HepG2 (cell line): ENCODE measurements at regions not wholly inside any gene's neighbourhood (a gene's known extent, or its start where the extent isn't known, plus 50 kb on each side); places are given as distances from the start of the nearest gene placed in this dataset.

Source experiments
- CENPT ChIP-seq: sonication (generic); formaldehyde crosslinking; IDR thresholded peaks from 2 replicates; pipeline ENCODE4 v1.8.0; 2022; ENCODE audit warnings: low read depth, mild to moderate bottlenecking, moderate library complexity, missing genetic modification reagents
- FOXP4 ChIP-seq: sonication (generic); formaldehyde crosslinking; IDR thresholded peaks from 2 replicates; pipeline ENCODE4 v1.4.0; 2020; ENCODE audit warnings: missing genetic modification reagents
- LCORL ChIP-seq, 2 experiments: fragments of 450-650 bp in 1 of 2; sonication (generic) in 1 of 2; formaldehyde crosslinking in 1 of 2; IDR thresholded peaks; 2 replicates each; pipeline versions ENCODE4 v1.5.0 to v1.6.1; 2017 to 2020; ENCODE audit warnings: antibody characterized with exemption in 1 of 2, missing genetic modification reagents in 1 of 2
- PATZ1 ChIP-seq: sonication (generic); formaldehyde crosslinking; IDR thresholded peaks from 2 replicates; pipeline ENCODE4 v1.4.0; 2020; ENCODE audit warnings: missing genetic modification reagents
- PAWR ChIP-seq: sonication (generic); formaldehyde crosslinking; IDR thresholded peaks from 2 replicates; pipeline ENCODE4 v1.4.0; 2020; ENCODE audit warnings: missing genetic modification reagents, mild to moderate bottlenecking, borderline replicate concordance
- POLR2A ChIP-seq, 2 experiments: IDR thresholded peaks; 2 replicates each; pipeline ENCODE4 v1.6.1; 2011; ENCODE audit warnings: low read depth in 2 of 2, low read length in 2 of 2, mild to moderate bottlenecking in 1 of 2, moderate library complexity in 1 of 2; ENCODE audit not compliant: insufficient read depth in 1 of 2
- POLR2AphosphoS2 ChIP-seq: IDR thresholded peaks from 2 replicates; pipeline ENCODE4 v1.6.1; 2011; ENCODE audit warnings: low read depth, low read length, improper control_type of control experiment
- PRDM4 ChIP-seq: sonication (generic); formaldehyde crosslinking; IDR thresholded peaks from 2 replicates; pipeline ENCODE4 v1.9.0; 2021; ENCODE audit warnings: missing genetic modification reagents, borderline replicate concordance
- ZNF362 ChIP-seq: sonication (generic); formaldehyde crosslinking; IDR thresholded peaks from 2 replicates; pipeline ENCODE4 v1.4.0; 2020; ENCODE audit warnings: missing genetic modification reagents, mild to moderate bottlenecking, borderline replicate concordance
- ZNF766 ChIP-seq: sonication (generic); formaldehyde crosslinking; IDR thresholded peaks from 2 replicates; pipeline ENCODE4 v1.5.0; 2020; ENCODE audit warnings: missing genetic modification reagents, borderline replicate concordance

GRCh38 chr18:39635966-39636365, 2070.4 kb upstream of the CELF4 start:
- TF ChIP-seq POLR2A (IDR thresholded peaks at IDR 0.05; ENCODE audit: insufficient read depth in 1 of 2, low read depth in 2 of 2, low read length in 2 of 2) = no peak
- no peak for TF ChIP-seq FOXP4 (CRISPR knock-in tag)
- TF ChIP-seq ZNF766 (CRISPR knock-in tag) = no peak
- TF ChIP-seq ZNF362 (CRISPR knock-in tag) = no peak
- no peak for TF ChIP-seq PATZ1 (CRISPR knock-in tag)
- no peak for TF ChIP-seq CENPT
- no peak for TF ChIP-seq POLR2AphosphoS2
- TF ChIP-seq LCORL (IDR thresholded peaks at IDR 0.05) = no peak
- no peak for TF ChIP-seq LCORL (CRISPR knock-in tag; IDR thresholded peaks at IDR 0.05)
- no peak for TF ChIP-seq PAWR (CRISPR knock-in tag)
- no peak for TF ChIP-seq PRDM4
